22Rv1 (cell line): ENCODE measurements at regions not wholly inside any gene's neighbourhood (a gene's known extent, or its start where the extent isn't known, plus 50 kb on each side); places are given as distances from the start of the nearest gene placed in this dataset.

Experiments
- CTCF ChIP-seq: fragments of 450-650 bp; IDR thresholded peaks from 2 replicates; pipeline ENCODE4 v1.5.1; 2017; ENCODE audit warnings: mild to moderate bottlenecking
- ZFX ChIP-seq: fragments of 450-650 bp; IDR thresholded peaks from 2 replicates; pipeline ENCODE4 v1.6.1; 2017; ENCODE audit warnings: antibody characterized with exemption, borderline replicate concordance

- TF ChIP-seq CTCF (no peak), ZFX (no peak)
Measured at GRCh38 chr9:87292449-87293191, 205.0 kb upstream of the DAPK1 start.
